Liver (tissue), 8 donors: ENCODE measurements at regions not wholly inside any gene's neighbourhood (a gene's known extent, or its start where the extent isn't known, plus 50 kb on each side); places are given as distances from the start of the nearest gene placed in this dataset.

Source experiments
- DNase-seq: peaks from one replicate; pipeline ENCODE4 v3.0.0-alpha.2; 2017; ENCODE audit warnings: low spot score
- H3K27ac ChIP-seq, 2 donors: one replicate each; pipeline ENCODE4 v1.7.0; 2013; ENCODE audit warnings: inconsistent platforms in 2 of 2, low read length in 2 of 2, control low read depth in 1 of 2, low read depth in 1 of 2, mild to moderate bottlenecking in 1 of 2
- H3K27me3 ChIP-seq, 4 donors: one replicate each; pipeline versions ENCODE4 v1.6.1 to v1.7.0; 2013; ENCODE audit warnings: low read length in 3 of 4, inconsistent platforms in 1 of 4, mild to moderate bottlenecking in 1 of 4, moderate library complexity in 1 of 4; ENCODE audit not compliant: control insufficient read depth in 4 of 4, insufficient read depth in 4 of 4
- H3K36me3 ChIP-seq, 4 donors: one replicate each; pipeline versions ENCODE4 v1.6.1 to v1.7.0; 2013; ENCODE audit warnings: low read length in 3 of 4, mild to moderate bottlenecking in 3 of 4, low read depth in 1 of 4, moderate library complexity in 1 of 4; ENCODE audit not compliant: control insufficient read depth in 4 of 4, insufficient read depth in 3 of 4
- H3K4me1 ChIP-seq, 4 donors: one replicate each; pipeline versions ENCODE4 v1.6.1 to v1.7.0; 2013; ENCODE audit warnings: low read length in 3 of 4, mild to moderate bottlenecking in 3 of 4, moderate library complexity in 1 of 4; ENCODE audit not compliant: control insufficient read depth in 4 of 4, insufficient read depth in 4 of 4
- H3K4me3 ChIP-seq, 3 donors: one replicate each; pipeline versions ENCODE4 v1.6.1 to v1.7.0; 2013; ENCODE audit warnings: low read length in 3 of 3, control low read depth in 1 of 3, low read depth in 1 of 3, mild to moderate bottlenecking in 1 of 3
- H3K9ac ChIP-seq, 2 donors: one replicate each; pipeline ENCODE4 v1.7.0; 2013; ENCODE audit warnings: low read length in 2 of 2, mild to moderate bottlenecking in 2 of 2, moderate library complexity in 2 of 2, control low read depth in 1 of 2, low read depth in 1 of 2
- H3K9me3 ChIP-seq, 4 donors: one replicate each; pipeline versions ENCODE4 v1.6.1 to v1.7.0; 2013; ENCODE audit warnings: low read length in 3 of 4; ENCODE audit not compliant: control insufficient read depth in 4 of 4
- EGR1 ChIP-seq, 2 donors: IDR thresholded peaks; 2 replicates each; pipeline ENCODE4 v1.6.1; 2016 to 2018; ENCODE audit warnings: antibody characterized with exemption in 2 of 2, low read depth in 2 of 2
- FOXA1 ChIP-seq: IDR thresholded peaks from 2 replicates; pipeline ENCODE4 v1.6.1; 2016; ENCODE audit warnings: antibody characterized with exemption
- FOXA2 ChIP-seq: IDR thresholded peaks from 2 replicates; pipeline ENCODE4 v1.6.1; 2016; ENCODE audit warnings: antibody characterized with exemption
- GABPA ChIP-seq, 2 donors: IDR thresholded peaks in 1 of 2; conservative IDR thresholded peaks in 1 of 2; 2 replicates each; pipeline ENCODE4 v1.6.1; 2016; ENCODE audit warnings: antibody characterized with exemption in 2 of 2, mild to moderate bottlenecking in 1 of 2, moderate library complexity in 1 of 2
- HNF4A ChIP-seq, 2 donors: conservative IDR thresholded peaks; 2 replicates each; pipeline ENCODE4 v1.6.1; 2016; ENCODE audit warnings: antibody characterized with exemption in 2 of 2, mild to moderate bottlenecking in 2 of 2
- HNF4G ChIP-seq: IDR thresholded peaks from 2 replicates; pipeline ENCODE4 v1.6.1; 2016; ENCODE audit warnings: antibody characterized with exemption
- JUND ChIP-seq, 2 donors: IDR thresholded peaks; 2 replicates each; pipeline ENCODE4 v1.6.1; 2016; ENCODE audit warnings: antibody characterized with exemption in 2 of 2
- NR2F2 ChIP-seq: IDR thresholded peaks from 2 replicates; pipeline ENCODE4 v1.6.1; 2016; ENCODE audit warnings: antibody characterized with exemption
- RAD21 ChIP-seq, 2 donors: IDR thresholded peaks; 2 replicates each; pipeline ENCODE4 v1.6.1; 2016; ENCODE audit warnings: antibody characterized with exemption in 2 of 2, mild to moderate bottlenecking in 2 of 2
- RXRA ChIP-seq, 2 donors: IDR thresholded peaks; 2 replicates each; pipeline ENCODE4 v1.6.1; 2017 to 2018; ENCODE audit warnings: antibody characterized with exemption in 2 of 2, mild to moderate bottlenecking in 1 of 2
- SP1 ChIP-seq: IDR thresholded peaks from 2 replicates; pipeline ENCODE4 v1.6.1; 2018; ENCODE audit warnings: antibody characterized with exemption, mild to moderate bottlenecking
- TAF1 ChIP-seq: conservative IDR thresholded peaks from 2 replicates; pipeline ENCODE4 v1.6.1; 2016; ENCODE audit warnings: antibody characterized with exemption, mild to moderate bottlenecking
- YY1 ChIP-seq: IDR thresholded peaks from 2 replicates; pipeline ENCODE4 v1.6.1; 2016; ENCODE audit warnings: antibody characterized with exemption, mild to moderate bottlenecking
- ZBTB33 ChIP-seq: IDR thresholded peaks from 2 replicates; pipeline ENCODE4 v1.6.1; 2016; ENCODE audit warnings: antibody characterized with exemption
- WGBS: extraction: QIAGEN DNeasy Blood & Tissue Kit; methylation state at CpG from one replicate; pipeline ENCODE4 v1.1.7; 2013; 5-methylcytosine and 5-hydroxymethylcytosine counted together
- TF ChIP-seq, protein P1 (sequence below): IDR thresholded peaks from 2 replicates; pipeline ENCODE4 v1.6.1; 2016; ENCODE audit warnings: antibody characterized with exemption, mild to moderate bottlenecking
- TF ChIP-seq, protein P2 (sequence below): IDR thresholded peaks from 2 replicates; pipeline ENCODE4 v1.6.1; 2016; ENCODE audit warnings: antibody characterized with exemption
- TF ChIP-seq, protein P3 (sequence below): IDR thresholded peaks from 2 replicates; pipeline ENCODE4 v1.6.1; 2016; ENCODE audit warnings: antibody characterized with exemption
- TF ChIP-seq, protein P4 (sequence below): fragments of 150-350 bp; IDR thresholded peaks from 2 replicates; pipeline ENCODE4 v1.5.1; 2017; ENCODE audit warnings: improper control_type of control experiment, low read depth, low read length; ENCODE audit not compliant: missing input control
- donor health status: healthy.
- donor health status: healthy.
- donor health status: healthy.
- donor health status: healthy.
- donor health status: healthy.

- H3K4me1 ChIP-seq = peaks cover 4 to 27% (median 16%) of the 10 kb centered on the region in 4 donors
- H3K9me3 ChIP-seq = no peaks in the 10 kb centered on the region
- no peaks in the 10 kb centered on the region for H3K27me3 ChIP-seq
- 77% methylated on average over 5 of the region's 5 CpGs for WGBS
- DNase-seq = no peak
- H3K9ac ChIP-seq = no peak overlapping the region
- TF ChIP-seq RAD21 (IDR thresholded peaks at IDR 0.05) (no peak), FOXA1 (no peak), SP1 (no peak), FOXA2 (no peak), RXRA (IDR thresholded peaks at IDR 0.05) (no peak), EGR1 (IDR thresholded peaks at IDR 0.05; ENCODE audit: low read depth in 2 of 2) (no peak), YY1 (no peak), JUND (IDR thresholded peaks at IDR 0.05) (no peak), NR2F2 (no peak), HNF4A (conservative IDR thresholded peaks at IDR 0.05) (no peak)
- TF ChIP-seq, protein P1, sequence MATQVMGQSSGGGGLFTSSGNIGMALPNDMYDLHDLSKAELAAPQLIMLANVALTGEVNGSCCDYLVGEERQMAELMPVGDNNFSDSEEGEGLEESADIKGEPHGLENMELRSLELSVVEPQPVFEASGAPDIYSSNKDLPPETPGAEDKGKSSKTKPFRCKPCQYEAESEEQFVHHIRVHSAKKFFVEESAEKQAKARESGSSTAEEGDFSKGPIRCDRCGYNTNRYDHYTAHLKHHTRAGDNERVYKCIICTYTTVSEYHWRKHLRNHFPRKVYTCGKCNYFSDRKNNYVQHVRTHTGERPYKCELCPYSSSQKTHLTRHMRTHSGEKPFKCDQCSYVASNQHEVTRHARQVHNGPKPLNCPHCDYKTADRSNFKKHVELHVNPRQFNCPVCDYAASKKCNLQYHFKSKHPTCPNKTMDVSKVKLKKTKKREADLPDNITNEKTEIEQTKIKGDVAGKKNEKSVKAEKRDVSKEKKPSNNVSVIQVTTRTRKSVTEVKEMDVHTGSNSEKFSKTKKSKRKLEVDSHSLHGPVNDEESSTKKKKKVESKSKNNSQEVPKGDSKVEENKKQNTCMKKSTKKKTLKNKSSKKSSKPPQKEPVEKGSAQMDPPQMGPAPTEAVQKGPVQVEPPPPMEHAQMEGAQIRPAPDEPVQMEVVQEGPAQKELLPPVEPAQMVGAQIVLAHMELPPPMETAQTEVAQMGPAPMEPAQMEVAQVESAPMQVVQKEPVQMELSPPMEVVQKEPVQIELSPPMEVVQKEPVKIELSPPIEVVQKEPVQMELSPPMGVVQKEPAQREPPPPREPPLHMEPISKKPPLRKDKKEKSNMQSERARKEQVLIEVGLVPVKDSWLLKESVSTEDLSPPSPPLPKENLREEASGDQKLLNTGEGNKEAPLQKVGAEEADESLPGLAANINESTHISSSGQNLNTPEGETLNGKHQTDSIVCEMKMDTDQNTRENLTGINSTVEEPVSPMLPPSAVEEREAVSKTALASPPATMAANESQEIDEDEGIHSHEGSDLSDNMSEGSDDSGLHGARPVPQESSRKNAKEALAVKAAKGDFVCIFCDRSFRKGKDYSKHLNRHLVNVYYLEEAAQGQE = no peak
- TF ChIP-seq, protein P2, sequence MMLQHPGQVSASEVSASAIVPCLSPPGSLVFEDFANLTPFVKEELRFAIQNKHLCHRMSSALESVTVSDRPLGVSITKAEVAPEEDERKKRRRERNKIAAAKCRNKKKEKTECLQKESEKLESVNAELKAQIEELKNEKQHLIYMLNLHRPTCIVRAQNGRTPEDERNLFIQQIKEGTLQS = no peak
- no peak overlapping the region for H3K4me3 ChIP-seq
- no peaks in the 10 kb centered on the region for H3K36me3 ChIP-seq
- H3K27ac ChIP-seq = peak overlapping the region; percentile 57 to 78
Observed at GRCh38 chr7:131061158-131061557, 266.5 kb upstream of the MKLN1 start.

- Histone ChIP-seq H3K4me1 (peaks cover 4 to 26% (median 16%) of the 10 kb centered on the region in 4 donors), H3K9ac (no peak overlapping the region), H3K36me3 (no peaks in the 10 kb centered on the region), H3K4me3 (no peak overlapping the region), H3K9me3 (no peaks in the 10 kb centered on the region), H3K27ac (peak overlapping the region; percentile 59 to 78), H3K27me3 (no peaks in the 10 kb centered on the region)
- TF ChIP-seq, protein P2 = no peak
- TF ChIP-seq, protein P1 = peak; percentile 33
- no peak for TF ChIP-seq EGR1 (IDR thresholded peaks at IDR 0.05; ENCODE audit: low read depth in 2 of 2)
- no peak for TF ChIP-seq YY1
- TF ChIP-seq FOXA2 = no peak
- TF ChIP-seq ZBTB33 = no peak
- TF ChIP-seq, protein P3, sequence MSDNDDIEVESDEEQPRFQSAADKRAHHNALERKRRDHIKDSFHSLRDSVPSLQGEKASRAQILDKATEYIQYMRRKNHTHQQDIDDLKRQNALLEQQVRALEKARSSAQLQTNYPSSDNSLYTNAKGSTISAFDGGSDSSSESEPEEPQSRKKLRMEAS = peak; percentile 20
- peak; percentile 82 for TF ChIP-seq SP1
- TF ChIP-seq, protein P4, sequence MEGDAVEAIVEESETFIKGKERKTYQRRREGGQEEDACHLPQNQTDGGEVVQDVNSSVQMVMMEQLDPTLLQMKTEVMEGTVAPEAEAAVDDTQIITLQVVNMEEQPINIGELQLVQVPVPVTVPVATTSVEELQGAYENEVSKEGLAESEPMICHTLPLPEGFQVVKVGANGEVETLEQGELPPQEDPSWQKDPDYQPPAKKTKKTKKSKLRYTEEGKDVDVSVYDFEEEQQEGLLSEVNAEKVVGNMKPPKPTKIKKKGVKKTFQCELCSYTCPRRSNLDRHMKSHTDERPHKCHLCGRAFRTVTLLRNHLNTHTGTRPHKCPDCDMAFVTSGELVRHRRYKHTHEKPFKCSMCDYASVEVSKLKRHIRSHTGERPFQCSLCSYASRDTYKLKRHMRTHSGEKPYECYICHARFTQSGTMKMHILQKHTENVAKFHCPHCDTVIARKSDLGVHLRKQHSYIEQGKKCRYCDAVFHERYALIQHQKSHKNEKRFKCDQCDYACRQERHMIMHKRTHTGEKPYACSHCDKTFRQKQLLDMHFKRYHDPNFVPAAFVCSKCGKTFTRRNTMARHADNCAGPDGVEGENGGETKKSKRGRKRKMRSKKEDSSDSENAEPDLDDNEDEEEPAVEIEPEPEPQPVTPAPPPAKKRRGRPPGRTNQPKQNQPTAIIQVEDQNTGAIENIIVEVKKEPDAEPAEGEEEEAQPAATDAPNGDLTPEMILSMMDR = no peak
- no peak for TF ChIP-seq FOXA1
- no peak for TF ChIP-seq JUND (IDR thresholded peaks at IDR 0.05)
- TF ChIP-seq HNF4G = no peak
- TF ChIP-seq TAF1 = no peak
- TF ChIP-seq HNF4A (conservative IDR thresholded peaks at IDR 0.05) = peak; percentile 49 to 59
- TF ChIP-seq RAD21 (IDR thresholded peaks at IDR 0.05) = no peak
- TF ChIP-seq RXRA (IDR thresholded peaks at IDR 0.05) = peak; percentile 84 to 90
- no peak for TF ChIP-seq GABPA (IDR thresholded peaks at IDR 0.05 in 1 of 2, conservative IDR thresholded peaks at IDR 0.05 in 1 of 2)
- TF ChIP-seq NR2F2 = peak; percentile 40
- no peak for DNase-seq
- WGBS = 41% methylated on average over 4 of the region's 4 CpGs
Observed at GRCh38 chr7:131061818-131062217, 265.9 kb upstream of the MKLN1 start.
